Endothelial cell of umbilical vein (primary cell): ENCODE measurements at regions not wholly inside any gene's neighbourhood (a gene's known extent, or its start where the extent isn't known, plus 50 kb on each side); places are given as distances from the start of the nearest gene placed in this dataset.

ENCODE experiments used
- EZH2 ChIP-seq: IDR thresholded peaks from 2 replicates; pipeline ENCODE4 v1.6.1; 2012; ENCODE audit warnings: borderline replicate concordance, low read depth, mild to moderate bottlenecking, moderate library complexity, low read length, inconsistent platforms; ENCODE audit not compliant: severe bottlenecking
- FOS ChIP-seq: IDR thresholded peaks from 2 replicates; pipeline ENCODE4 v1.6.1; 2011; ENCODE audit warnings: mild to moderate bottlenecking, low read length, moderate library complexity, borderline replicate concordance; ENCODE audit not compliant: insufficient read depth
- GATA2 ChIP-seq: IDR thresholded peaks from 2 replicates; pipeline ENCODE4 v1.7.0; 2011; ENCODE audit warnings: low read depth, mild to moderate bottlenecking, moderate library complexity, mixed read lengths, low read length; ENCODE audit not compliant: insufficient read length, insufficient read depth
- JUN ChIP-seq: IDR thresholded peaks from 2 replicates; pipeline ENCODE4 v1.6.1; 2011; ENCODE audit warnings: borderline replicate concordance, low read depth; ENCODE audit not compliant: insufficient read length, insufficient read depth
- MAX ChIP-seq: IDR thresholded peaks from 2 replicates; pipeline ENCODE4 v1.6.1; 2011; ENCODE audit not compliant: insufficient read depth, insufficient read length
- POLR2A ChIP-seq: IDR thresholded peaks from 2 replicates; pipeline ENCODE4 v1.6.1; 2012; ENCODE audit warnings: low read depth, mild to moderate bottlenecking, control low read depth, low read length
- TF ChIP-seq, protein P1 (sequence below), 2 donors: IDR thresholded peaks; 1 replicate in 1 of 2; 2 replicates in 1 of 2; pipeline ENCODE4 v1.5.1; 2011; ENCODE audit warnings: low read length in 2 of 2, mild to moderate bottlenecking in 2 of 2, moderate library complexity in 2 of 2, control low read depth in 1 of 2, inconsistent platforms in 1 of 2, low read depth in 1 of 2; ENCODE audit not compliant: insufficient read depth in 1 of 2; ENCODE audit errors: extremely low read depth in 1 of 2

DNA sequence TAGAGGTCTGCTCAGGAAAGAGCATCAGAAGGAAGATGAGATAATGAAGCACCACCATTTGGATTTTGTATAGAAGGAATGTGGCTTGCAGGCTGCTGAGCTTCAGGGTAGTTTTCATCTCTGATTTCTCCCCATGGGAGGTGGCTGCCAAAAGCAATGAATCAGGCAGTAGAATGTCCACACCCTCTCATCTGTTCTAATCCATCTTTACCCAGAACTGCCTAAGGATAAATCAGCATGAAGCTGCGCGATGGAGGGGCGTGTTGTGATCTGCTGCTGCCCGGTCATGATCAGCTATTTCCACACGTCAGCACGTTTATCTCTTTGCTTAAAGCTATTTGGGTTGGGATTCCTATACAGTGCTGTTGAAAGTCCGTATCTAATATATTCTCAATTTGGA, 295.4 kb downstream of the FOXA2 start:
- TF ChIP-seq, protein P1, sequence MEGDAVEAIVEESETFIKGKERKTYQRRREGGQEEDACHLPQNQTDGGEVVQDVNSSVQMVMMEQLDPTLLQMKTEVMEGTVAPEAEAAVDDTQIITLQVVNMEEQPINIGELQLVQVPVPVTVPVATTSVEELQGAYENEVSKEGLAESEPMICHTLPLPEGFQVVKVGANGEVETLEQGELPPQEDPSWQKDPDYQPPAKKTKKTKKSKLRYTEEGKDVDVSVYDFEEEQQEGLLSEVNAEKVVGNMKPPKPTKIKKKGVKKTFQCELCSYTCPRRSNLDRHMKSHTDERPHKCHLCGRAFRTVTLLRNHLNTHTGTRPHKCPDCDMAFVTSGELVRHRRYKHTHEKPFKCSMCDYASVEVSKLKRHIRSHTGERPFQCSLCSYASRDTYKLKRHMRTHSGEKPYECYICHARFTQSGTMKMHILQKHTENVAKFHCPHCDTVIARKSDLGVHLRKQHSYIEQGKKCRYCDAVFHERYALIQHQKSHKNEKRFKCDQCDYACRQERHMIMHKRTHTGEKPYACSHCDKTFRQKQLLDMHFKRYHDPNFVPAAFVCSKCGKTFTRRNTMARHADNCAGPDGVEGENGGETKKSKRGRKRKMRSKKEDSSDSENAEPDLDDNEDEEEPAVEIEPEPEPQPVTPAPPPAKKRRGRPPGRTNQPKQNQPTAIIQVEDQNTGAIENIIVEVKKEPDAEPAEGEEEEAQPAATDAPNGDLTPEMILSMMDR (IDR thresholded peaks at IDR 0.05; ENCODE audit: extremely low read depth in 1 of 2, insufficient read depth in 1 of 2, low read depth in 1 of 2, low read length in 2 of 2): no peak
- TF ChIP-seq GATA2 (no peak), POLR2A (no peak), FOS (no peak), EZH2 (no peak), JUN (no peak), MAX (no peak)
